ENCODE measurements at regions not wholly inside any gene's neighbourhood (a gene's known extent, or its start where the extent isn't known, plus 50 kb on each side); places are given as distances from the start of the nearest gene placed in this dataset.

DNA sequence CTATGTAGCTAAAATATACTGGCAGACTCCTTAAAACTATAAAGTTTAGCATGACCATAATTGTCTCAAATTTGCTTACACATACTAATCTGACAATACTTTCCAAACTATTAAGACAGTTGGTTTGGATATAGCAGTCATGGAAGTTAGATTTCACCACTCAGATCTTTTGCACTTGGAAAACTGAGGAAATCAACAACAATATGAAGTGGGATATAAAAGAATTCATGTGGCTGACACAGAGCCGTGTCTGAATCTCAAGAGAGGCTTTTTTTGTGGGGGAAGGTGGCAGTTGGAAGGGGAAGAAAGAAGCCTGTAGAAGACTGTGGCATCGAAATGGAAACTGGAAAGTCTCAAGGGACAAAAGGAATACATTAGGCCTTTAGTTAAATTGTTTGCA, 166.6 kb upstream of the FLRT2 start:
- Histone ChIP-seq H3K4me1 (ENCODE audit: control insufficient read depth, insufficient read depth, low read length) (no peaks in the 10 kb centered on the region), H3K36me3 (ENCODE audit: insufficient read depth, low read length) (no peaks in the 10 kb centered on the region), H3K9me3 (replicated peaks; ENCODE audit: low read length) (no peaks in the 10 kb centered on the region), H3K27me3 (ENCODE audit: control insufficient read depth, insufficient read depth, low read length) (no peaks in the 10 kb centered on the region), H3K9ac (ENCODE audit: low read depth, low read length) (no peak overlapping the region), H3K4me2 (ENCODE audit: low read length) (no peak overlapping the region), H3K4me3 (ENCODE audit: low read length) (no peak overlapping the region)

DNA sequence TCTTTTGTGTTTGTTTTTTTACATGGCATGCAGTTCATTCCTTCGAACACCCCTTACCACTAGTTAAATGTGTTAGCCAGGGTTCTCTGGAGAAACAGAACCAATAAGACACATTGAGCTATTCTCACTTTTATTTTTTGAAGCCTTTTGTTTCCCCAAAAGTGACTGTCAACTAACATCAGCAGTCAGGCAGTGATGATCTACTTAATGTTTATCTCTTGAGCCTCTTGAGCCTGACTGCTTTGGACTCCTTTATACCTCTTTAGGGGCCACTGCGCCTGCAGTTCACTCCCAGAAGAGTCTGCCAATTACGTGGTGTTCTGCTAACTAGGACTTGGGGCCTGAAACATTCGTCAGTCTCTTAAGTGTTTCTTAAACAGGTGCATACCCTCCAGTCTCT, 163.7 kb upstream of the FLRT2 start:
- no peaks in the 10 kb centered on the region for H3K27me3 ChIP-seq (ENCODE audit: control insufficient read depth, insufficient read depth, low read length)
- H3K4me1 ChIP-seq (ENCODE audit: control insufficient read depth, insufficient read depth, low read length) = no peaks in the 10 kb centered on the region
- no peak overlapping the region for H3K4me2 ChIP-seq (ENCODE audit: low read length)
- no peaks in the 10 kb centered on the region for H3K9me3 ChIP-seq (replicated peaks; ENCODE audit: low read length)
- no peak overlapping the region for H3K4me3 ChIP-seq (ENCODE audit: low read length)
- H3K36me3 ChIP-seq (ENCODE audit: insufficient read depth, low read length) = no peaks in the 10 kb centered on the region
- H3K9ac ChIP-seq (ENCODE audit: low read depth, low read length) = no peak overlapping the region

DNA sequence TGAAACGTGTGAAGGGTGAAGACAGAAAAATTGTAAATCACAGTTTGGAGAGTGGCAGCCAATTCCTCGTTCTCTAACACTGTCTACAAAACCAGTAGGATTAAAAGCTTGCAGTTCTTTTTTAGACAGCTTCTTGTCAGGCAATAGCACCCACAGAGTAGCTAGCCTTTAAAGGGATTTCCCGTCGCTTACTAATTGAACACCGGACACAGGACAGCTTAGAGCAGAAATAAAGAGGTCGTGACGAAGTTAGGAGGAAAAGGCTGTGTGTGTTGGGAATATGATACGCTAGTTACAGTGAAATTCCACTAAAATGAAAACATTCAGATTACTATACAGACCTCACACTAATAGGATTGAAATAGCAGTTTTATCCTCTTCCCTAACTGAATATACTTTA, 149.1 kb upstream of the FLRT2 start:
- H3K4me2 ChIP-seq (ENCODE audit: low read length) = peak overlapping the region; percentile 11
- no peaks in the 10 kb centered on the region for H3K4me1 ChIP-seq (ENCODE audit: control insufficient read depth, insufficient read depth, low read length)
- no peaks in the 10 kb centered on the region for H3K36me3 ChIP-seq (ENCODE audit: insufficient read depth, low read length)
- no peaks in the 10 kb centered on the region for H3K27me3 ChIP-seq (ENCODE audit: control insufficient read depth, insufficient read depth, low read length)
- no peak overlapping the region for H3K4me3 ChIP-seq (ENCODE audit: low read length)
- H3K9me3 ChIP-seq (replicated peaks; ENCODE audit: low read length) = no peaks in the 10 kb centered on the region
- no peak overlapping the region for H3K9ac ChIP-seq (ENCODE audit: low read depth, low read length)

DNA sequence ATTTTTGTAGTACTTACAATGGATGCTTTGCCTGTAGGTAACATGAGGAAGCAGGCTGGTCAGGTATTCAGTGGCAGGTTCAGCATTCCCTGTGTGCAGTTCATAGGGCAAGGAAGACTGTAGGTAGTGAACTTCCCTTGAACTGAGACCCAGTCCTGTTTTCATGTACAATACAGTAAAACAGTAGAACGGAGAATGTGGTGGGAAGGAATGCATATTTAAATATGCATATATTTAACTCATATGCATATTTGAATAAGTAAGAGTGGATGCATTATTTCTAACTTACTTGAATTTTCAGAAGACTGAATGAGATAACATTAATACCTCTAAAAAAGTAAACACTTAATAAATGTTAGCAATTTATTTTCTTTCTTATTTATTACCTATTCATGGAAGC, 147.6 kb upstream of the FLRT2 start:
- H3K9ac ChIP-seq (ENCODE audit: low read depth, low read length) = no peak overlapping the region
- no peaks in the 10 kb centered on the region for H3K36me3 ChIP-seq (ENCODE audit: insufficient read depth, low read length)
- no peaks in the 10 kb centered on the region for H3K27me3 ChIP-seq (ENCODE audit: control insufficient read depth, insufficient read depth, low read length)
- no peak overlapping the region for H3K4me3 ChIP-seq (ENCODE audit: low read length)
- H3K4me2 ChIP-seq (ENCODE audit: low read length) = no peak overlapping the region
- H3K4me1 ChIP-seq (ENCODE audit: control insufficient read depth, insufficient read depth, low read length) = no peaks in the 10 kb centered on the region
- no peaks in the 10 kb centered on the region for H3K9me3 ChIP-seq (replicated peaks; ENCODE audit: low read length)

DNA sequence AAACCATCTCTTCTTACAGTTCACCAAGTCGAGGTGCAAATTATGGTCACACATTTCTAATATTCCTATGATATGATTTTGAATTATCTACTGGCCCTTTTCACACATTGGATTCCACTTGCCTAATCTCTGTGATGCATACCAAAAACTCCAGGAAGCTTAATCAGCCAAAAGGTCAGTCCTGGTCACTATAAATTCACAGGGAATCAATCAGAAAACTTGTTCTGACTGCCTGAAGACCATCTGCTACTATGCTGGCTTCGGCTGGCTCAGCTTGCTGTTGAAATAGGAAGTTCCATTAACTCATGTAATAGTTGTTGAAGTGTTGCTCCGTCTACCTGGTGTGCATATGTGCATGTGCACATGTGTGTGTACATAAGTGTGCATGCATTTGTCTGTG, 142.8 kb upstream of the FLRT2 start:
- Histone ChIP-seq H3K4me2 (ENCODE audit: low read length) (no peak overlapping the region), H3K4me3 (ENCODE audit: low read length) (no peak overlapping the region), H3K36me3 (ENCODE audit: insufficient read depth, low read length) (no peaks in the 10 kb centered on the region), H3K9me3 (replicated peaks; ENCODE audit: low read length) (no peaks in the 10 kb centered on the region), H3K4me1 (ENCODE audit: control insufficient read depth, insufficient read depth, low read length) (no peaks in the 10 kb centered on the region), H3K9ac (ENCODE audit: low read depth, low read length) (no peak overlapping the region), H3K27me3 (ENCODE audit: control insufficient read depth, insufficient read depth, low read length) (no peaks in the 10 kb centered on the region)

DNA sequence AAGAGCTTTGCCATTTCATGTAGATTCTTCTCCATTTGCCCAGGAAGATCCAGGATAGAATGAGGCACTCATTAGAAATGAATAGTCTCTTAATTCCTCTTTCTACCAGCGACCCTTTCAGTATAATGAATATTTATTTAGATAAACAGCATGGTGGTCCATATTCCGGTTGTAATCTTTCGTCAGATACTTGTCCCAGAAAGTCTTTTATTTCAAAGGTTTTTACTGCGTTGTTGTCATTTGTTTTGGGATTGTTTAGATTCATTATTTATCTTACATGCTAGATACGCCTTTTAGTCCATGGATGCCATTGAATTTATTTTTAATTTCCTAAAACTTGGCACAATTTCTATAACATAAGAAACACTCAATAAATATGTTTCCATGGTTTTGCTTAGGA, 139.7 kb upstream of the FLRT2 start:
- Histone ChIP-seq H3K4me1 (ENCODE audit: control insufficient read depth, insufficient read depth, low read length) (no peaks in the 10 kb centered on the region), H3K9me3 (replicated peaks; ENCODE audit: low read length) (no peaks in the 10 kb centered on the region), H3K27me3 (ENCODE audit: control insufficient read depth, insufficient read depth, low read length) (no peaks in the 10 kb centered on the region), H3K9ac (ENCODE audit: low read depth, low read length) (no peak overlapping the region), H3K36me3 (ENCODE audit: insufficient read depth, low read length) (no peaks in the 10 kb centered on the region), H3K4me3 (ENCODE audit: low read length) (no peak overlapping the region), H3K4me2 (ENCODE audit: low read length) (no peak overlapping the region)

DNA sequence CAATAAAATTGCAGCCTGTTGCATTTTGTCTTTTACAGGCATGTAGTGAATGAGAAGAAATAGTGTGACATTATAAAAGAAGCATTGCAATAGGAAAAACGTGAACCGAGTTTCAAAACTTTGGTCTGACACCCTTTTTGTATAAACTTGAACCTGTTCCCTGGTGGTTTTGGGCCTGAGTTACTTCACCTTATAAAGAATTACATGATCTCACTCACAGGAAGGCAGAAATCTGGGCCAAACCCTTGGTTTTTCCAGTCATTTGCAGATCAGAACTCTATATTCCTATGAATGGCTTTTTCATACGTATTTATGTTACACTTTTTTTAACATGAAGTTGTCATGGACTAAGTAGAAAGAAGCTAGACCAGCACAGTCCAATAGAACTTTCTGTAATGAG, 138.5 kb upstream of the FLRT2 start:
- Histone ChIP-seq H3K4me3 (ENCODE audit: low read length) (no peak overlapping the region), H3K27me3 (ENCODE audit: control insufficient read depth, insufficient read depth, low read length) (no peaks in the 10 kb centered on the region), H3K9me3 (replicated peaks; ENCODE audit: low read length) (no peaks in the 10 kb centered on the region), H3K4me1 (ENCODE audit: control insufficient read depth, insufficient read depth, low read length) (no peaks in the 10 kb centered on the region), H3K36me3 (ENCODE audit: insufficient read depth, low read length) (no peaks in the 10 kb centered on the region), H3K4me2 (ENCODE audit: low read length) (no peak overlapping the region), H3K9ac (ENCODE audit: low read depth, low read length) (no peak overlapping the region)

DNA sequence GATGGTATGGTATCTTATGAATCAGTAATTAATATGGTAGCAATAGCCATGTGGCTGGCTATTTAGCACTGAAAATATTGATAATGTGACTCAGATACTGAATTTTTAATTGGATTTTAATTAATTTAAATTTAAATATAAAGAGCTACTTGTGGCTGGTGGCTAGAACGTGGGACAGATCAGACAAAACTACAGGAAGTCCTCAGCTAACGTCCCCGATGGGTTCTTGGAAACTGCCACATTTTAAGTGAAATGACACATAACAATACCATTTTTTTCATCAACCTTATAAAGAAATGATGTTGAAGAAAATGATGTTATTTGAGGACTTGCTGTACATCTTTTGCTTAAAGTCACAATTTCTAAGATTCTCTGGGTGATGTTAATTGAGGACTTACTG, 138.1 kb upstream of the FLRT2 start:
- H3K4me3 ChIP-seq (ENCODE audit: low read length) = no peak overlapping the region
- H3K4me1 ChIP-seq (ENCODE audit: control insufficient read depth, insufficient read depth, low read length) = no peaks in the 10 kb centered on the region

DNA sequence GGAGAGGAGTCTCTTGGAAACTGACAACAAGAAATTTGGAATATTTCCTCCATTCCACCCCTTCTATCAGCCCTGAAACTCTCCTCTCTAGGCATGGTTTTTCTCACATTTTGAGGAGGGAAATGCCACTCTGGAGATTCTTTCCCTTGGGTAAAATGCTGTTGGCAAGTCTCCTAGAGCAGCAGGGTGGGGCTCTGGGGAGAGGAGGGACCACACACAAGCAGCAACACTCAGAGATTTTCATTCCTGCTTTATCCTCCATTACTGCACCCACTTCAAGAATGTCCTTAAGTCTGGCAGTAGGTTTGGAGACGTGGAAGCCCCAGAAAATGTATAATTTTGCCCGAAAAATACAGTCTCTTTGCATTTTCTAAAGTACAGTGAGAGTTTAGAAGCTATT, 130.8 kb upstream of the FLRT2 start:
- Histone ChIP-seq H3K27me3 (ENCODE audit: control insufficient read depth, insufficient read depth, low read length) (no peaks in the 10 kb centered on the region), H3K36me3 (ENCODE audit: insufficient read depth, low read length) (no peaks in the 10 kb centered on the region), H3K9me3 (replicated peaks; ENCODE audit: low read length) (no peaks in the 10 kb centered on the region), H3K9ac (ENCODE audit: low read depth, low read length) (no peak overlapping the region), H3K4me3 (ENCODE audit: low read length) (no peak overlapping the region), H3K4me2 (ENCODE audit: low read length) (no peak overlapping the region), H3K4me1 (ENCODE audit: control insufficient read depth, insufficient read depth, low read length) (no peaks in the 10 kb centered on the region)

More for the DNA sequence above, 138.1 kb upstream of the FLRT2 start:
- no peak overlapping the region for H3K4me2 ChIP-seq (ENCODE audit: low read length)
- H3K27me3 ChIP-seq (ENCODE audit: control insufficient read depth, insufficient read depth, low read length) = no peaks in the 10 kb centered on the region
- H3K36me3 ChIP-seq (ENCODE audit: insufficient read depth, low read length) = no peaks in the 10 kb centered on the region
- no peak overlapping the region for H3K9ac ChIP-seq (ENCODE audit: low read depth, low read length)
- no peaks in the 10 kb centered on the region for H3K9me3 ChIP-seq (replicated peaks; ENCODE audit: low read length)

DNA sequence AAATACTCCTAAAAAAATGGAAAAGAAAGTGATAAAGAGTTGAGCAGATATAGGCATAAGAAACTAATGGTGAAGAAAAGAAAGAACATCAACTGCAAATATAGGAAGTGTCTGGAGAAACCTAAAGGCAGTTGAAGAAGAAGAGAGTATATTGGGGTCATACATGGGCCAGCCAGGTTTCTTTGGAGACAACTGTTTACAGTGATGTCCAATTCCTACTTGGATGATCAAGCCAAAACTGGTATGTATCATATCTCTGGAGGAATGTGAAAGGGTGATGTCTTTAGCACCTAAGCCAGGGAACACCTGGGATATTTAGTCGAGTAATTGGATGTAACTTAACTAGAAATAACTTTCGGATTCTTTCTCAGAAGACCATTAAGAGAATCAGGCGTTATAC, 129.3 kb upstream of the FLRT2 start:
- no peaks in the 10 kb centered on the region for H3K36me3 ChIP-seq (ENCODE audit: insufficient read depth, low read length)
- no peaks in the 10 kb centered on the region for H3K4me1 ChIP-seq (ENCODE audit: control insufficient read depth, insufficient read depth, low read length)
- no peaks in the 10 kb centered on the region for H3K27me3 ChIP-seq (ENCODE audit: control insufficient read depth, insufficient read depth, low read length)
- H3K4me2 ChIP-seq (ENCODE audit: low read length) = no peak overlapping the region
- H3K4me3 ChIP-seq (ENCODE audit: low read length) = no peak overlapping the region
- H3K9ac ChIP-seq (ENCODE audit: low read depth, low read length) = no peak overlapping the region
- no peaks in the 10 kb centered on the region for H3K9me3 ChIP-seq (replicated peaks; ENCODE audit: low read length)

DNA sequence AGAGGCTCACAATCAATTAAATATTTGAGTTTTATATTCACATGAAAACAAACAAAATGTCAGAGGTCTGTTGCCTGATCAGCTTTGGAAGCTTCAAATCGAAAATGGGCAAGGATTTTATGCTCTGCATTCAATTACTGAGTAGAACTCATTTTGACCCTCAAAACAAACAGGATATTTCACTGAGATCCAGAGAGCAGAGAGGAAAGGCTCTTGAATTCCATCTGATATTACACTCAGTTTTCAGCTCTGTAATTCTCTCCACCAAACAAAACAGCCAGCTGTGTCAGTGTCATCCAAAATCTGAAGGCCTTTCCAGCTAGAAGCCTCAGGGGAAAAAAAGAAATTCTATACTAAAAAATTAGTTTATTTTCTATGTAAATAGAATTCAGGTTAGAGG, 128.6 kb upstream of the FLRT2 start:
- H3K4me1 ChIP-seq (ENCODE audit: control insufficient read depth, insufficient read depth, low read length) = no peaks in the 10 kb centered on the region
- no peak overlapping the region for H3K4me2 ChIP-seq (ENCODE audit: low read length)
- no peak overlapping the region for H3K9ac ChIP-seq (ENCODE audit: low read depth, low read length)
- no peaks in the 10 kb centered on the region for H3K27me3 ChIP-seq (ENCODE audit: control insufficient read depth, insufficient read depth, low read length)
- H3K36me3 ChIP-seq (ENCODE audit: insufficient read depth, low read length) = no peaks in the 10 kb centered on the region
- H3K4me3 ChIP-seq (ENCODE audit: low read length) = no peak overlapping the region
- H3K9me3 ChIP-seq (replicated peaks; ENCODE audit: low read length) = no peaks in the 10 kb centered on the region

DNA sequence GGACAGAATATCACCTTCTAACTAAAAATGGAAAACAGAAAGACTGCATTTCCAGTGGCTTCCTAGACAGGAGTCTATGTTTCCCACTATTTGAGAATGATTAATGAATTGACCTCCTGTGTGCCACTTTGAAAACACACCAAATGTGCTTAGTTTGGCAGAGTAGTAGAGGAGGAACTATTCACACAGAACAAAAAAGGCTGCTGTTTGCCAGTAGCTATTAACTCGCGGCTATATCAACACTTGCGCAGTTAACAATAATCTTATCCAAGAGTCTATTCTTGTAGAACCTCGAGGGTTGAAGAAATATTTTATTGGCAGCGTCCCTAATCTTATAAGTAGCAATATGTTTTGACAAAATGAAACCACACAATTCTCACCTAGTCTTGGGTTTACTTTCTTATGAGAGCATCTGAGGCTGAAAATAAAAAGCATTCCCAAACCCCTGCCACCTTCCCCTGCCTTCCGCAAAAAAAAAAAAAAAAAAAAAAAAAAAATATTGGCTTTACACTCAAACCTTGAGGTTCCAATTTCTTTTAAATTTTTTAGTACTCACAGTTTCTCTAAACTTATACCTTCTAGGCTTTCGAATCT, 127.3 kb upstream of the FLRT2 start:
- no peaks in the 10 kb centered on the region for H3K9me3 ChIP-seq (replicated peaks; ENCODE audit: low read length)
- no peak overlapping the region for H3K9ac ChIP-seq (ENCODE audit: low read depth, low read length)
- H3K4me2 ChIP-seq (ENCODE audit: low read length) = no peak overlapping the region
- no peaks in the 10 kb centered on the region for H3K36me3 ChIP-seq (ENCODE audit: insufficient read depth, low read length)
- no peak overlapping the region for H3K4me3 ChIP-seq (ENCODE audit: low read length)
- no peaks in the 10 kb centered on the region for H3K27me3 ChIP-seq (ENCODE audit: control insufficient read depth, insufficient read depth, low read length)
- H3K4me1 ChIP-seq (ENCODE audit: control insufficient read depth, insufficient read depth, low read length) = no peaks in the 10 kb centered on the region
